HepG2 (cell line): ENCODE measurements at regions not wholly inside any gene's neighbourhood (a gene's known extent, or its start where the extent isn't known, plus 50 kb on each side); places are given as distances from the start of the nearest gene placed in this dataset.

Experiments used
- ATAC-seq: fragments of 200-7000 bp; cut with Tn5 transposase; 3 replicates; pipeline ENCODE4 v1.9.1; 2020; ENCODE audit warnings: mild to moderate bottlenecking, moderate library complexity
- BruUV-seq: library from RNA; stranded (reverse); fragments of 400-500 nt; replicated peaks from 2 replicates; lab custom pipeline; 2021; lab: Mats Ljungman, UMichigan
- CTCF ChIA-PET: fragments of 300-600 bp; formaldehyde crosslinking; extraction: SDS; loops from one replicate; lab custom pipeline; 2021; ENCODE audit warnings: low total read pairs, inconsistent platforms, low intra/inter-chr PET ratio; lab: Yijun Ruan, JAX
- POLR2A ChIA-PET: fragments of 350-600 bp; sonication (Branson Sonifier 250); formaldehyde crosslinking; loops from one replicate; lab custom pipeline; 2020; ENCODE audit warnings: antibody characterized with exemption, inconsistent platforms; lab: Yijun Ruan, JAX
- DNase-seq: peaks from one replicate; pipeline ENCODE4 v3.0.0-alpha.2; 2015; ENCODE audit warnings: low spot score
- FAIRE-seq: peaks from 3 replicates; lab custom pipeline; 2011; peaks lifted over from hg19 to GRCh38; lab: Jason Lieb, UNC
- H2AFZ ChIP-seq: one replicate; pipeline ENCODE4 v1.6.1; 2011; ENCODE audit warnings: low read length, inconsistent platforms
- H3K27ac ChIP-seq: fragments of 300-600 bp; 3 replicates; pipeline ENCODE4 v1.8.0; 2011; ENCODE audit warnings: mixed run types, mild to moderate bottlenecking, mixed read lengths, low read length, inconsistent platforms; ENCODE audit not compliant: insufficient read depth; ENCODE audit errors: extremely low read length
- H3K27me3 ChIP-seq, 2 experiments: fragments of 200-600 bp in 1 of 2; 2 replicates in 1 of 2; 3 replicates in 1 of 2; pipeline versions ENCODE4 v1.6.0 to v1.8.0; 2011; ENCODE audit warnings: low read length in 2 of 2, mild to moderate bottlenecking in 2 of 2, moderate library complexity in 2 of 2, inconsistent platforms in 1 of 2; ENCODE audit not compliant: insufficient read depth in 2 of 2, control insufficient read depth in 1 of 2
- H3K36me3 ChIP-seq, 2 experiments: fragments of 200-600 bp in 1 of 2; replicated peaks in 1 of 2; 2 replicates in 1 of 2; 3 replicates in 1 of 2; pipeline versions ENCODE4 v1.5.1 to v1.8.0; 2011; ENCODE audit warnings: low read length in 2 of 2, inconsistent platforms in 1 of 2; ENCODE audit not compliant: insufficient read depth in 2 of 2, control insufficient read depth in 1 of 2
- H3K4me1 ChIP-seq: 2 replicates; pipeline ENCODE4 v1.5.1; 2012; ENCODE audit warnings: low read length, inconsistent platforms; ENCODE audit not compliant: insufficient read depth
- H3K4me2 ChIP-seq: 2 replicates; pipeline ENCODE4 v1.6.0; 2011; ENCODE audit warnings: low read depth, low read length, inconsistent platforms
- H3K4me3 ChIP-seq, 3 experiments: fragments of 200-600 bp in 1 of 3; sonication (generic), shearing (Covaris generic) in 1 of 3; replicated peaks in 1 of 3; 2 replicates each; pipeline ENCODE4 v1.5.1; 2011 to 2016; ENCODE audit warnings: low read length in 3 of 3, inconsistent platforms in 2 of 3, low read depth in 2 of 3, mild to moderate bottlenecking in 2 of 3, control low read depth in 1 of 3, mixed read lengths in 1 of 3; ENCODE audit not compliant: insufficient read depth in 1 of 3
- H3K79me2 ChIP-seq: one replicate; pipeline ENCODE4 v1.6.1; 2011; ENCODE audit warnings: low read length, inconsistent platforms; ENCODE audit not compliant: insufficient read depth
- H3K9ac ChIP-seq: 2 replicates; pipeline ENCODE4 v1.6.0; 2011; ENCODE audit warnings: mild to moderate bottlenecking, low read depth, low read length, inconsistent platforms; ENCODE audit not compliant: insufficient read depth
- H3K9me3 ChIP-seq: 2 replicates; pipeline ENCODE4 v1.5.1; 2012; ENCODE audit warnings: mild to moderate bottlenecking, low read length
- H4K20me1 ChIP-seq: 2 replicates; pipeline ENCODE4 v1.6.0; 2011; ENCODE audit warnings: inconsistent platforms, mild to moderate bottlenecking, low read length, moderate library complexity; ENCODE audit not compliant: insufficient read depth
- FOXM1 ChIP-seq: sonication (generic); formaldehyde crosslinking; IDR thresholded peaks from 2 replicates; pipeline ENCODE4 v1.5.0; 2020; ENCODE audit warnings: missing genetic modification reagents
- LCORL ChIP-seq, 2 experiments: fragments of 450-650 bp in 1 of 2; sonication (generic) in 1 of 2; formaldehyde crosslinking in 1 of 2; IDR thresholded peaks; 2 replicates each; pipeline versions ENCODE4 v1.5.0 to v1.6.1; 2017 to 2020; ENCODE audit warnings: antibody characterized with exemption in 1 of 2, missing genetic modification reagents in 1 of 2
- RFX3 ChIP-seq: IDR thresholded peaks from 2 replicates; pipeline ENCODE4 v1.6.1; 2016; ENCODE audit warnings: missing biosample characterization, missing genetic modification reagents
- SYNCRIP ChIP-seq: fragments of 200-400 bp; formaldehyde crosslinking; IDR thresholded peaks from 2 replicates; pipeline ENCODE4 v1.6.1; 2018; ENCODE audit warnings: mild to moderate bottlenecking, low read depth, low read length; ENCODE audit not compliant: insufficient read depth
- UBTF ChIP-seq: sonication (generic); formaldehyde crosslinking; IDR thresholded peaks from 2 replicates; pipeline ENCODE4 v1.4.0; 2020; ENCODE audit warnings: mild to moderate bottlenecking, missing genetic modification reagents
- YY1 ChIP-seq: IDR thresholded peaks from 2 replicates; pipeline ENCODE4 v1.6.1; 2011; ENCODE audit warnings: low read length, low read depth, moderate library complexity, mild to moderate bottlenecking; ENCODE audit not compliant: insufficient read depth, insufficient replicate concordance
- ZBTB37 ChIP-seq: sonication (generic); formaldehyde crosslinking; IDR thresholded peaks from 2 replicates; pipeline ENCODE4 v1.4.0; 2020; ENCODE audit warnings: mild to moderate bottlenecking, missing genetic modification reagents
- ZNF768 ChIP-seq: sonication (generic); formaldehyde crosslinking; IDR thresholded peaks from 2 replicates; pipeline ENCODE4 v1.4.0; 2020; ENCODE audit warnings: missing genetic modification reagents
- ZNF883 ChIP-seq: sonication (generic); formaldehyde crosslinking; IDR thresholded peaks from 2 replicates; pipeline ENCODE4 v1.5.1; 2020; ENCODE audit warnings: mild to moderate bottlenecking, missing genetic modification reagents; ENCODE audit errors: not compliant biosample characterization
- ZZZ3 ChIP-seq: sonication (generic); formaldehyde crosslinking; IDR thresholded peaks from 2 replicates; pipeline ENCODE4 v1.4.0; 2020; ENCODE audit warnings: missing genetic modification reagents, mild to moderate bottlenecking, borderline replicate concordance
- WGBS: methylation state at CpG from one replicate; pipeline ENCODE4 v1.1.6; 2017; ENCODE audit warnings: low lambda C conversion rate; 5-methylcytosine and 5-hydroxymethylcytosine counted together
- in situ Hi-C: cut with HindIII; loops from 2 replicates; pipeline ENCODE4 v1.10.0; 2017; ENCODE audit warnings: low pct_unique_long_range_greater_than_20kb; ENCODE audit not compliant: extremely low pct_ligation_motif_present
- intact Hi-C: fragments of 100-400 bp; cut with micrococcal nuclease; formaldehyde crosslinking; loops from one replicate; pipeline ENCODE4 v1.10.0; 2022; ENCODE audit not compliant: unreplicated experiment
- TF ChIP-seq, protein P1 (sequence below): IDR thresholded peaks from 2 replicates; pipeline ENCODE4 v1.6.1; 2016; ENCODE audit warnings: mild to moderate bottlenecking

GRCh38 chr3:29144361-29144760, 136.5 kb upstream of the RBMS3 start (continued):
- TF ChIP-seq ZNF883 (CRISPR knock-in tag) (no peak), FOXM1 (CRISPR knock-in tag) (no peak), ZBTB37 (no peak)
- TF ChIP-seq, protein P1, sequence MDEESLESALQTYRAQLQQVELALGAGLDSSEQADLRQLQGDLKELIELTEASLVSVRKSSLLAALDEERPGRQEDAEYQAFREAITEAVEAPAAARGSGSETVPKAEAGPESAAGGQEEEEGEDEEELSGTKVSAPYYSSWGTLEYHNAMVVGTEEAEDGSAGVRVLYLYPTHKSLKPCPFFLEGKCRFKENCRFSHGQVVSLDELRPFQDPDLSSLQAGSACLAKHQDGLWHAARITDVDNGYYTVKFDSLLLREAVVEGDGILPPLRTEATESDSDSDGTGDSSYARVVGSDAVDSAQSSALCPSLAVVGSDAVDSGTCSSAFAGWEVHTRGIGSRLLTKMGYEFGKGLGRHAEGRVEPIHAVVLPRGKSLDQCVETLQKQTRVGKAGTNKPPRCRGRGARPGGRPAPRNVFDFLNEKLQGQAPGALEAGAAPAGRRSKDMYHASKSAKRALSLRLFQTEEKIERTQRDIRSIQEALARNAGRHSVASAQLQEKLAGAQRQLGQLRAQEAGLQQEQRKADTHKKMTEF (CRISPR knock-in tag): no peak

DNA sequence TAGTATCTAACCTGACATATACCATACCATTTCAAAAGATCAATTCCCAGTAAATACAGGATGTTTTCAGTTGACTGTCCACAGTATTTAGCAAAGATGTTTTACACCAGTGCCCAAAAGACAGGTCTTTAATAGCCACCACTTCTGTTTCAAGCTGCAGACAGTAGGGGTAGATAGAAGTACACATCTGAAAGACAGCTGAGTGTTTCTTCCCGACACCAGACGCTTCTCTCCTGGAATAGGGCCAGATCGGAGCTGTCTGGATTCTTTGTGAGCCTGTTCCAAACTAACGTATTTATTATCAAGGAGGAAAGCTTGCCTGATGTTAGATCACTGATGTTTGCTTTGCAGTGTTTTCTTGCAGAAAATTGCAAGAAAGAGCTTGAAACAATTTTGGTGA, 136.1 kb upstream of the RBMS3 start:
- Histone ChIP-seq H3K9ac (no peak overlapping the region), H3K9me3 (no peaks in the 10 kb centered on the region), H3K79me2 (no peaks in the 10 kb centered on the region), H4K20me1 (no peaks in the 10 kb centered on the region), H3K4me3 (no peak overlapping the region), H3K4me1 (no peaks in the 10 kb centered on the region), H3K4me2 (no peak overlapping the region), H3K27me3 (no peaks in the 10 kb centered on the region), H2AFZ (no peak overlapping the region), H3K36me3 (no peaks in the 10 kb centered on the region), H3K27ac (no peak overlapping the region)
- ChIA-PET POLR2A (no interaction called here), CTCF (no interaction called here)
- no peak for DNase-seq
- BruUV-seq: no TSS peak
- no peak for FAIRE-seq
- no peak for ATAC-seq
- WGBS: 6% methylated on average over 4 of the region's 4 CpGs
- TF ChIP-seq LCORL (IDR thresholded peaks at IDR 0.05) (no peak), LCORL (CRISPR knock-in tag; IDR thresholded peaks at IDR 0.05) (no peak), ZZZ3 (CRISPR knock-in tag) (no peak), UBTF (no peak), YY1 (no peak), RFX3 (CRISPR knock-in tag) (no peak), ZNF768 (no peak), SYNCRIP (no peak)
- intact Hi-C loops (no loop called here), in situ Hi-C loops (no loop called here)
